Sigmoid colon (tissue), 6 donors: ENCODE measurements at regions not wholly inside any gene's neighbourhood (a gene's known extent, or its start where the extent isn't known, plus 50 kb on each side); places are given as distances from the start of the nearest gene placed in this dataset.
"Not testable (repeated sequence)": the region's sequence is repeated elsewhere in the genome, so short reads cannot be mapped to it uniquely, and the experiment has no call there.

ENCODE experiments used
- DNase-seq: peaks from one replicate; pipeline ENCODE4 v3.0.0-alpha.2; 2019
- H3K27ac ChIP-seq, 4 donors: fragments of 200-600 bp; sonication (generic); one replicate each; pipeline ENCODE4 v1.5.1; 2016 to 2019; ENCODE audit warnings: mild to moderate bottlenecking in 1 of 4
- H3K27me3 ChIP-seq, 3 donors: fragments of 200-600 bp; sonication (generic); one replicate each; pipeline ENCODE4 v1.5.1; 2019; ENCODE audit warnings: mild to moderate bottlenecking in 1 of 3
- H3K36me3 ChIP-seq, 4 donors: fragments of 200-600 bp; sonication (generic); one replicate each; pipeline ENCODE4 v1.5.1; 2016 to 2019
- H3K4me1 ChIP-seq, 4 donors: fragments of 200-600 bp; sonication (generic); one replicate each; pipeline ENCODE4 v1.5.1; 2017 to 2019
- H3K4me3 ChIP-seq, 4 donors: fragments of 200-600 bp; sonication (generic); one replicate each; pipeline ENCODE4 v1.5.1; 2017 to 2019; ENCODE audit warnings: mild to moderate bottlenecking in 2 of 4, moderate library complexity in 1 of 4
- H3K9me3 ChIP-seq, 4 donors: fragments of 200-600 bp in 3 of 4; sonication (generic) in 3 of 4; one replicate each; pipeline versions ENCODE4 v1.5.1 to v1.6.1; 2013 to 2019
- CTCF ChIP-seq, 4 experiments: fragments of 450-650 bp in 3 of 4; fragments of 200-600 bp in 1 of 4; IDR thresholded peaks; one replicate each; pipeline ENCODE4 v1.5.1; 2016 to 2019; ENCODE audit warnings: antibody characterized with exemption in 4 of 4, mild to moderate bottlenecking in 3 of 4, moderate library complexity in 2 of 4
- EP300 ChIP-seq, 4 donors: sonication (generic); formaldehyde crosslinking; IDR thresholded peaks; one replicate each; pipeline ENCODE4 v1.6.1; 2017; ENCODE audit warnings: antibody characterized with exemption in 4 of 4
- POLR2A ChIP-seq, 2 donors: fragments of 450-650 bp; IDR thresholded peaks; one replicate each; pipeline ENCODE4 v1.6.1; 2016; ENCODE audit warnings: antibody characterized with exemption in 2 of 2, mild to moderate bottlenecking in 2 of 2, moderate library complexity in 2 of 2
- POLR2AphosphoS5 ChIP-seq, 4 donors: sonication (generic); formaldehyde crosslinking; IDR thresholded peaks; one replicate each; pipeline ENCODE4 v1.6.1; 2017; ENCODE audit warnings: antibody characterized with exemption in 4 of 4
- WGBS, 2 donors: extraction: QIAGEN DNeasy Blood & Tissue Kit; methylation state at CpG; one replicate each; pipeline ENCODE4 v1.1.7; 2013; 5-methylcytosine and 5-hydroxymethylcytosine counted together
- intact Hi-C: fragments of 100-400 bp; cut with DNase I; formaldehyde crosslinking; loops from one replicate; pipeline ENCODE4 v1.15.1; 2023
- donor health status: healthy with polysubstance abuse.
- donor health status: healthy.

- TF ChIP-seq POLR2AphosphoS5 (IDR thresholded peaks at IDR 0.05), result peak in 1 of 4 donors; percentile 6
- no peak for TF ChIP-seq EP300 (IDR thresholded peaks at IDR 0.05)
- TF ChIP-seq POLR2A (IDR thresholded peaks at IDR 0.05), result no peak
- TF ChIP-seq CTCF (IDR thresholded peaks at IDR 0.05), result no peak
- H3K27ac ChIP-seq, result peak overlapping the region in 3 of 4 donors; percentile 41 to 66 (median 59)
These were observed 82.8 kb downstream of the DISP1 start for GRCh38 chr1:222897527-222898190.

GRCh38 chr1:222898191-222898527 lies 83.3 kb downstream of the DISP1 start:
- intact Hi-C loops, result no loop called here
- WGBS, 2 donors, result 10 to 24% methylated on average over 1 of the region's 1 CpG
- Histone ChIP-seq H3K36me3 (no peaks in the 10 kb centered on the region), H3K4me3 (peak overlapping the region in 3 of 4 donors; percentile 29 to 44 (median 39)), H3K27me3 (no peaks in the 10 kb centered on the region), H3K4me1 (peaks cover 0 to 25% (median 10%) of the 10 kb centered on the region in 4 donors), H3K9me3 (no peaks in the 10 kb centered on the region), H3K27ac (peak overlapping the region in 3 of 4 donors; percentile 41 to 66 (median 59))
- no peak for DNase-seq
- TF ChIP-seq EP300 (IDR thresholded peaks at IDR 0.05), result no peak

More at GRCh38 chr1:222897527-222898190, 82.8 kb downstream of the DISP1 start:
- H3K36me3 ChIP-seq, result no peaks in the 10 kb centered on the region
- intact Hi-C loops, result no loop called here
- WGBS, 2 donors, result 6 to 26% methylated on average over 4 of the region's 4 CpGs
- peak overlapping the region in 3 of 4 donors; percentile 29 to 44 (median 39) for H3K4me3 ChIP-seq
- no peak for DNase-seq
- peaks cover 0 to 25% (median 10%) of the 10 kb centered on the region in 4 donors for H3K4me1 ChIP-seq
- H3K27me3 ChIP-seq, result no peaks in the 10 kb centered on the region
- no peaks in the 10 kb centered on the region for H3K9me3 ChIP-seq

- Histone ChIP-seq H3K4me1 (peaks cover 0 to 25% (median 10%) of the 10 kb centered on the region in 4 donors), H3K9me3 (no peaks in the 10 kb centered on the region), H3K27me3 (no peaks in the 10 kb centered on the region), H3K4me3 (no peak overlapping the region), H3K27ac (no peak overlapping the region), H3K36me3 (no peaks in the 10 kb centered on the region)
- DNase-seq, result no peak
- intact Hi-C loops, result no loop called here
- 85 to 96% methylated on average over 4 of the region's 4 CpGs for WGBS, 2 donors
- no peak for TF ChIP-seq CTCF (IDR thresholded peaks at IDR 0.05)
- TF ChIP-seq POLR2AphosphoS5 (IDR thresholded peaks at IDR 0.05), result no peak
- no peak for TF ChIP-seq POLR2A (IDR thresholded peaks at IDR 0.05)
- no peak for TF ChIP-seq EP300 (IDR thresholded peaks at IDR 0.05)
These were observed 84.6 kb downstream of the DISP1 start for GRCh38 chr1:222899471-222899870.

GRCh38 chr1:222904451-222904850 lies 89.6 kb downstream of the DISP1 start:
- TF ChIP-seq EP300 (IDR thresholded peaks at IDR 0.05) (no peak), POLR2AphosphoS5 (IDR thresholded peaks at IDR 0.05) (no peak), POLR2A (IDR thresholded peaks at IDR 0.05) (no peak), CTCF (IDR thresholded peaks at IDR 0.05) (no peak)
- Histone ChIP-seq H3K27me3 (no peaks in the 10 kb centered on the region), H3K4me3 (no peak overlapping the region), H3K36me3 (no peaks in the 10 kb centered on the region), H3K27ac (no peak overlapping the region), H3K4me1 (peaks cover 0 to 4% (median 3%) of the 10 kb centered on the region in 4 donors), H3K9me3 (no peaks in the 10 kb centered on the region)
- WGBS, 2 donors, result 97 to 98% methylated on average over 6 of the region's 6 CpGs
- no peak for DNase-seq
- intact Hi-C loops, result no loop called here

GRCh38 chr1:222905151-222905550 lies 90.3 kb downstream of the DISP1 start:
- DNase-seq, result no peak
- intact Hi-C loops, result no loop called here
- Histone ChIP-seq H3K9me3 (no peaks in the 10 kb centered on the region), H3K27me3 (no peaks in the 10 kb centered on the region), H3K36me3 (no peaks in the 10 kb centered on the region), H3K4me3 (no peak overlapping the region), H3K4me1 (peaks cover 0 to 9% (median 7%) of the 10 kb centered on the region in 4 donors), H3K27ac (no peak overlapping the region)
- 88 to 94% methylated on average over 3 of the region's 3 CpGs for WGBS, 2 donors
- TF ChIP-seq EP300 (IDR thresholded peaks at IDR 0.05) (no peak), POLR2AphosphoS5 (IDR thresholded peaks at IDR 0.05) (no peak), CTCF (IDR thresholded peaks at IDR 0.05) (no peak), POLR2A (IDR thresholded peaks at IDR 0.05) (no peak)

GRCh38 chr1:222906271-222906739 lies 91.5 kb downstream of the DISP1 start:
- H3K9me3 ChIP-seq, H3K36me3 ChIP-seq, H3K27ac ChIP-seq, H3K27me3 ChIP-seq, DNase-seq, H3K4me3 ChIP-seq, H3K4me1 ChIP-seq, intact Hi-C loops: not testable (repeated sequence)
- 93 to 94% methylated on average over 11 of the region's 11 CpGs for WGBS, 2 donors
